Panc1 (cell line): ENCODE measurements at regions not wholly inside any gene's neighbourhood (a gene's known extent, or its start where the extent isn't known, plus 50 kb on each side); places are given as distances from the start of the nearest gene placed in this dataset.

Source experiments
- ATAC-seq: fragments of 200-7000 bp; cut with Tn5 transposase; 2 replicates; pipeline ENCODE4 v1.9.1; 2020; ENCODE audit warnings: mild to moderate bottlenecking, moderate library complexity
- BruUV-seq: library from RNA; stranded (reverse); fragments of 400-500 nt; replicated peaks from 2 replicates; lab custom pipeline; 2021; lab: Mats Ljungman, UMichigan
- CTCF ChIA-PET: fragments of 300-600 bp; sonication (Branson Sonifier 250); formaldehyde crosslinking; loops from one replicate; lab custom pipeline; 2022; ENCODE audit warnings: antibody characterized with exemption; lab: Charles Lee
- POLR2A ChIA-PET: fragments of 300-600 bp; sonication (Branson Sonifier 250); formaldehyde crosslinking; loops from one replicate; lab custom pipeline; 2022; ENCODE audit warnings: antibody characterized with exemption; lab: Charles Lee
- DNase-seq: peaks from one replicate; pipeline ENCODE4 v3.0.0-alpha.2; 2010; ENCODE audit warnings: low read depth, low spot score
- H3K27ac ChIP-seq: 2 replicates; pipeline ENCODE4 v1.5.1; 2011; ENCODE audit warnings: mild to moderate bottlenecking, low read length, inconsistent platforms
- H3K27me3 ChIP-seq: fragments of 200-500 bp; sonication (Bioruptor generic); 2 replicates; pipeline ENCODE4 v1.6.0; 2014; ENCODE audit warnings: low read length, inconsistent platforms; ENCODE audit not compliant: control insufficient read depth, insufficient read depth
- H3K36me3 ChIP-seq: fragments of 200-500 bp; sonication (Bioruptor generic); 2 replicates; pipeline ENCODE4 v1.5.1; 2014; ENCODE audit warnings: inconsistent platforms, mild to moderate bottlenecking, low read length, moderate library complexity; ENCODE audit not compliant: control insufficient read depth, insufficient read depth
- H3K4me1 ChIP-seq: 2 replicates; pipeline ENCODE4 v1.5.1; 2011; ENCODE audit warnings: inconsistent platforms, mild to moderate bottlenecking, low read length, moderate library complexity; ENCODE audit not compliant: control insufficient read depth, insufficient read depth
- H3K4me3 ChIP-seq, 2 experiments: 2 replicates each; pipeline ENCODE4 v1.5.1; 2011 to 2012; ENCODE audit warnings: low read depth in 2 of 2, low read length in 2 of 2, mild to moderate bottlenecking in 2 of 2, inconsistent platforms in 1 of 2, moderate library complexity in 1 of 2
- H3K9me3 ChIP-seq: fragments of 200-500 bp; sonication (Bioruptor generic); 2 replicates; pipeline ENCODE4 v1.5.1; 2014; ENCODE audit warnings: low read depth, mild to moderate bottlenecking, inconsistent platforms, low read length, moderate library complexity; ENCODE audit not compliant: control insufficient read depth, insufficient read depth
- POLR2AphosphoS5 ChIP-seq: IDR thresholded peaks from 2 replicates; pipeline ENCODE4 v1.6.1; 2012; ENCODE audit warnings: mild to moderate bottlenecking, low read depth, low read length, moderate library complexity
- SIN3A ChIP-seq: IDR thresholded peaks from 2 replicates; pipeline ENCODE4 v1.6.1; 2012; ENCODE audit warnings: low read depth, mild to moderate bottlenecking, low read length, moderate library complexity, borderline replicate concordance; ENCODE audit not compliant: insufficient read depth
- TCF7L2 ChIP-seq: IDR thresholded peaks from 2 replicates; pipeline ENCODE4 v1.6.1; 2011; ENCODE audit warnings: mild to moderate bottlenecking, low read depth, low read length, inconsistent platforms
- in situ Hi-C: cut with HindIII; loops from 2 replicates; pipeline ENCODE4 v1.10.0; 2016; ENCODE audit warnings: low sequenced_read_pairs, low pct_unique_long_range_greater_than_20kb
- intact Hi-C: fragments of 100-400 bp; cut with micrococcal nuclease; formaldehyde crosslinking; loops from one replicate; pipeline ENCODE4 v1.10.0; 2022; ENCODE audit not compliant: unreplicated experiment
- TF ChIP-seq, protein P1 (sequence below): fragments of 450-650 bp; IDR thresholded peaks from 2 replicates; pipeline ENCODE4 v1.5.1; 2017; ENCODE audit warnings: mild to moderate bottlenecking
- TF ChIP-seq, protein P2 (sequence below), 2 experiments: IDR thresholded peaks; 2 replicates each; pipeline ENCODE4 v1.6.1; 2011 to 2012; ENCODE audit warnings: low read depth in 2 of 2, control low read depth in 1 of 2, low read length in 1 of 2, mild to moderate bottlenecking in 1 of 2, moderate library complexity in 1 of 2; ENCODE audit not compliant: insufficient read depth in 1 of 2

GRCh38 chr1:26626994-26627393 lies 68.8 kb upstream of the ARID1A start:
- ChIA-PET CTCF (no interaction called here), POLR2A (no interaction called here)
- Histone ChIP-seq H3K27ac (no peak overlapping the region), H3K36me3 (no peaks in the 10 kb centered on the region), H3K4me1 (0 out of 2 replicates have a peak, but pooled peaks cover 1% of the 10 kb centered on the region), H3K9me3 (no peaks in the 10 kb centered on the region), H3K4me3 (no peak overlapping the region), H3K27me3 (no peaks in the 10 kb centered on the region)
- intact Hi-C loops: no loop called here
- in situ Hi-C loops: no loop called here
- no TSS peak for BruUV-seq
- TF ChIP-seq, protein P1, sequence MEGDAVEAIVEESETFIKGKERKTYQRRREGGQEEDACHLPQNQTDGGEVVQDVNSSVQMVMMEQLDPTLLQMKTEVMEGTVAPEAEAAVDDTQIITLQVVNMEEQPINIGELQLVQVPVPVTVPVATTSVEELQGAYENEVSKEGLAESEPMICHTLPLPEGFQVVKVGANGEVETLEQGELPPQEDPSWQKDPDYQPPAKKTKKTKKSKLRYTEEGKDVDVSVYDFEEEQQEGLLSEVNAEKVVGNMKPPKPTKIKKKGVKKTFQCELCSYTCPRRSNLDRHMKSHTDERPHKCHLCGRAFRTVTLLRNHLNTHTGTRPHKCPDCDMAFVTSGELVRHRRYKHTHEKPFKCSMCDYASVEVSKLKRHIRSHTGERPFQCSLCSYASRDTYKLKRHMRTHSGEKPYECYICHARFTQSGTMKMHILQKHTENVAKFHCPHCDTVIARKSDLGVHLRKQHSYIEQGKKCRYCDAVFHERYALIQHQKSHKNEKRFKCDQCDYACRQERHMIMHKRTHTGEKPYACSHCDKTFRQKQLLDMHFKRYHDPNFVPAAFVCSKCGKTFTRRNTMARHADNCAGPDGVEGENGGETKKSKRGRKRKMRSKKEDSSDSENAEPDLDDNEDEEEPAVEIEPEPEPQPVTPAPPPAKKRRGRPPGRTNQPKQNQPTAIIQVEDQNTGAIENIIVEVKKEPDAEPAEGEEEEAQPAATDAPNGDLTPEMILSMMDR: no peak
- TF ChIP-seq, protein P2, sequence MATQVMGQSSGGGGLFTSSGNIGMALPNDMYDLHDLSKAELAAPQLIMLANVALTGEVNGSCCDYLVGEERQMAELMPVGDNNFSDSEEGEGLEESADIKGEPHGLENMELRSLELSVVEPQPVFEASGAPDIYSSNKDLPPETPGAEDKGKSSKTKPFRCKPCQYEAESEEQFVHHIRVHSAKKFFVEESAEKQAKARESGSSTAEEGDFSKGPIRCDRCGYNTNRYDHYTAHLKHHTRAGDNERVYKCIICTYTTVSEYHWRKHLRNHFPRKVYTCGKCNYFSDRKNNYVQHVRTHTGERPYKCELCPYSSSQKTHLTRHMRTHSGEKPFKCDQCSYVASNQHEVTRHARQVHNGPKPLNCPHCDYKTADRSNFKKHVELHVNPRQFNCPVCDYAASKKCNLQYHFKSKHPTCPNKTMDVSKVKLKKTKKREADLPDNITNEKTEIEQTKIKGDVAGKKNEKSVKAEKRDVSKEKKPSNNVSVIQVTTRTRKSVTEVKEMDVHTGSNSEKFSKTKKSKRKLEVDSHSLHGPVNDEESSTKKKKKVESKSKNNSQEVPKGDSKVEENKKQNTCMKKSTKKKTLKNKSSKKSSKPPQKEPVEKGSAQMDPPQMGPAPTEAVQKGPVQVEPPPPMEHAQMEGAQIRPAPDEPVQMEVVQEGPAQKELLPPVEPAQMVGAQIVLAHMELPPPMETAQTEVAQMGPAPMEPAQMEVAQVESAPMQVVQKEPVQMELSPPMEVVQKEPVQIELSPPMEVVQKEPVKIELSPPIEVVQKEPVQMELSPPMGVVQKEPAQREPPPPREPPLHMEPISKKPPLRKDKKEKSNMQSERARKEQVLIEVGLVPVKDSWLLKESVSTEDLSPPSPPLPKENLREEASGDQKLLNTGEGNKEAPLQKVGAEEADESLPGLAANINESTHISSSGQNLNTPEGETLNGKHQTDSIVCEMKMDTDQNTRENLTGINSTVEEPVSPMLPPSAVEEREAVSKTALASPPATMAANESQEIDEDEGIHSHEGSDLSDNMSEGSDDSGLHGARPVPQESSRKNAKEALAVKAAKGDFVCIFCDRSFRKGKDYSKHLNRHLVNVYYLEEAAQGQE (IDR thresholded peaks at IDR 0.05; ENCODE audit: insufficient read depth in 1 of 2, low read depth in 2 of 2, low read length in 1 of 2): no peak
- TF ChIP-seq TCF7L2: no peak
- TF ChIP-seq SIN3A: no peak
- TF ChIP-seq POLR2AphosphoS5: no peak
- ATAC-seq (no peak), DNase-seq (no peak)

DNA sequence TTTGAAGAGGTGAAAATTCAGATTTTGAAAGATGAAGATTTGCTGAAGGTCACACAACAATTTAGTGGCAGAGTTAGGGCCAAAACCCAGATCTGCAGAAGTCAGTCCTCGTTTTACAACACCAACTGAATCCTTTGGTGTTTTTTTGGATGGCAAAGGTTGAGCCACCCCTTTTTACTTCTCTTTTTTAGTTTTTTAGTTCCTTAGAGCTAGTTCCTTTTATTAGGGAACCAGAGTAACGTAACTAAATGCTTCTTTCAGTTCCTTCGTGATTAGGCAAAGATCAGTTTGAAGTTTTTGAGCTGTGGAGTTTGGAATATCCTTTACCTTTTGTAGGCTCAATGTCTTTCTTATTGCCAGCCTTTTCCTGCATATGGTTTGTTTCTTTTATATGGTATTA lies 67.9 kb upstream of the ARID1A start:
- ChIA-PET POLR2A (no interaction called here), CTCF (no interaction called here)
- in situ Hi-C loops (no loop called here), intact Hi-C loops (no loop called here)
- no peaks in the 10 kb centered on the region for H3K4me1 ChIP-seq
- TF ChIP-seq, protein P1: no peak
- TF ChIP-seq, protein P2 (IDR thresholded peaks at IDR 0.05; ENCODE audit: insufficient read depth in 1 of 2, low read depth in 2 of 2, low read length in 1 of 2): no peak
- no peak for TF ChIP-seq TCF7L2
- no peak overlapping the region for H3K27ac ChIP-seq
- H3K27me3 ChIP-seq: no peaks in the 10 kb centered on the region
- no peak overlapping the region for H3K4me3 ChIP-seq
- ATAC-seq (no peak), DNase-seq (no peak)
- no peaks in the 10 kb centered on the region for H3K36me3 ChIP-seq
- no TSS peak for BruUV-seq
- H3K9me3 ChIP-seq: no peaks in the 10 kb centered on the region
